IMR-90 (cell line): ENCODE measurements at regions not wholly inside any gene's neighbourhood (a gene's known extent, or its start where the extent isn't known, plus 50 kb on each side); places are given as distances from the start of the nearest gene placed in this dataset.

Experiments used
- CHD1 ChIP-seq: IDR thresholded peaks from 2 replicates; pipeline ENCODE4 v1.6.1; 2012; ENCODE audit warnings: low read depth, low read length, improper control_type of control experiment
- MAZ ChIP-seq: IDR thresholded peaks from 2 replicates; pipeline ENCODE4 v1.6.1; 2012; ENCODE audit warnings: low read depth, mild to moderate bottlenecking, low read length, improper control_type of control experiment, moderate library complexity, borderline replicate concordance
- TF ChIP-seq, protein P1 (sequence below): conservative IDR thresholded peaks from 2 replicates; pipeline ENCODE4 v1.5.1; 2012; ENCODE audit warnings: mild to moderate bottlenecking, low read depth, low read length, improper control_type of control experiment

DNA sequence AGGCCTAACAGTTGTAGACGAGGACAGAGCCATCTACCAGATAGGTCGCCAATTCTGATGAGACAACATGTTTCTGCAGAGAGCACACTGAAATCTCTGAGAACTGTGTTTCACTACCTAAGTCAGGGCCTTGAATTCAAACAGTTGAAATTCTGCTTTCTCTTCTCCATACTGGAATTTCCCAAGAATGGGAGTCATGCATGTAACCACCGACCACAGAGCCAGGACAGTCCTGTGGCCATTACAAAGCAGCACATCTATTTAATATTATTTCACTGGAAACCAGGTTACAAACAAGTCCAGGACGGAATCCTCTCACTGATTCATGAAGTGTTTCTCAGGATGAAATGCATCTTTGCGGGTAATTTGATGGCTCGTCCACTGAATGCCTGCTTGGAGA, 62.0 kb upstream of the ST8SIA6 start:
- no peak for TF ChIP-seq CHD1
- TF ChIP-seq, protein P1, sequence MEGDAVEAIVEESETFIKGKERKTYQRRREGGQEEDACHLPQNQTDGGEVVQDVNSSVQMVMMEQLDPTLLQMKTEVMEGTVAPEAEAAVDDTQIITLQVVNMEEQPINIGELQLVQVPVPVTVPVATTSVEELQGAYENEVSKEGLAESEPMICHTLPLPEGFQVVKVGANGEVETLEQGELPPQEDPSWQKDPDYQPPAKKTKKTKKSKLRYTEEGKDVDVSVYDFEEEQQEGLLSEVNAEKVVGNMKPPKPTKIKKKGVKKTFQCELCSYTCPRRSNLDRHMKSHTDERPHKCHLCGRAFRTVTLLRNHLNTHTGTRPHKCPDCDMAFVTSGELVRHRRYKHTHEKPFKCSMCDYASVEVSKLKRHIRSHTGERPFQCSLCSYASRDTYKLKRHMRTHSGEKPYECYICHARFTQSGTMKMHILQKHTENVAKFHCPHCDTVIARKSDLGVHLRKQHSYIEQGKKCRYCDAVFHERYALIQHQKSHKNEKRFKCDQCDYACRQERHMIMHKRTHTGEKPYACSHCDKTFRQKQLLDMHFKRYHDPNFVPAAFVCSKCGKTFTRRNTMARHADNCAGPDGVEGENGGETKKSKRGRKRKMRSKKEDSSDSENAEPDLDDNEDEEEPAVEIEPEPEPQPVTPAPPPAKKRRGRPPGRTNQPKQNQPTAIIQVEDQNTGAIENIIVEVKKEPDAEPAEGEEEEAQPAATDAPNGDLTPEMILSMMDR, result no peak
- TF ChIP-seq MAZ, result no peak
